T-cell (primary cell): ENCODE measurements at regions not wholly inside any gene's neighbourhood (a gene's known extent, or its start where the extent isn't known, plus 50 kb on each side); places are given as distances from the start of the nearest gene placed in this dataset.

ENCODE experiments used
- ATAC-seq, 4 experiments: fragments of 200-7000 bp in 3 of 4; fragments of 150-1000 bp in 1 of 4; cut with Tn5 transposase; replicated peaks in 1 of 4; 1 replicate in 3 of 4; 2 replicates in 1 of 4; pipeline ENCODE4 v1.10.0; 2021; ENCODE audit warnings: moderate library complexity in 3 of 4, mild to moderate bottlenecking in 2 of 4, moderate number of reproducible peaks in 1 of 4
- CTCF ChIA-PET, 2 donors: fragments of 300-600 bp; sonication (Branson Sonifier 250); formaldehyde crosslinking; loops; one replicate each; lab custom pipeline; 2022; ENCODE audit warnings: antibody characterized with exemption in 2 of 2; lab: Charles Lee
- POLR2A ChIA-PET, 2 donors: fragments of 300-600 bp; sonication (Branson Sonifier 250); formaldehyde crosslinking; loops; one replicate each; lab custom pipeline; 2022; ENCODE audit warnings: antibody characterized with exemption in 2 of 2; lab: Charles Lee
- DNase-seq, 35 experiments: peaks; one replicate each; pipeline versions ENCODE4 v3.0.0 to v3.0.0-alpha.2; 2013 to 2023
- H3K27ac ChIP-seq: one replicate; pipeline ENCODE4 v1.5.1; 2013; ENCODE audit warnings: low read length
- H3K27me3 ChIP-seq, 2 experiments: replicated peaks in 1 of 2; 1 replicate in 1 of 2; 2 replicates in 1 of 2; pipeline versions ENCODE4 v1.6.1 to v1.7.0; 2013; ENCODE audit warnings: low read length in 1 of 2, mixed read lengths in 1 of 2; ENCODE audit not compliant: control insufficient read depth in 2 of 2, insufficient read depth in 2 of 2; ENCODE audit errors: extremely low read depth in 1 of 2
- H3K36me3 ChIP-seq, 2 donors: 1 replicate in 1 of 2; 2 replicates in 1 of 2; pipeline versions ENCODE4 v1.6.1 to v1.7.0; 2013; ENCODE audit warnings: low read length in 1 of 2; ENCODE audit not compliant: control insufficient read depth in 2 of 2, insufficient read depth in 1 of 2; ENCODE audit errors: extremely low read depth in 1 of 2
- H3K4me1 ChIP-seq, 2 experiments: 1 replicate in 1 of 2; 2 replicates in 1 of 2; pipeline versions ENCODE4 v1.6.1 to v1.7.0; 2013; ENCODE audit warnings: low read length in 2 of 2, mixed read lengths in 1 of 2; ENCODE audit not compliant: insufficient read depth in 2 of 2, control insufficient read depth in 1 of 2; ENCODE audit errors: extremely low read depth in 1 of 2
- H3K4me3 ChIP-seq, 2 donors: 1 replicate in 1 of 2; 2 replicates in 1 of 2; pipeline versions ENCODE4 v1.5.1 to v1.7.0; 2013; ENCODE audit warnings: mild to moderate bottlenecking in 2 of 2, low read length in 1 of 2, moderate library complexity in 1 of 2; ENCODE audit not compliant: control insufficient read depth in 1 of 2; ENCODE audit errors: extremely low read depth in 1 of 2
- H3K9me3 ChIP-seq: 2 replicates; pipeline ENCODE4 v1.7.0; 2013
- H3K27ac Mint-ChIP-seq, 2 donors: one replicate each; pipeline ENCODE4 v1.8.0; 2020 to 2021; ENCODE audit warnings: mild to moderate bottlenecking in 2 of 2, mixed read lengths in 2 of 2
- H3K27me3 Mint-ChIP-seq, 2 donors: one replicate each; pipeline ENCODE4 v1.8.0; 2021 to 2022; ENCODE audit warnings: mixed read lengths in 2 of 2
- H3K36me3 Mint-ChIP-seq: one replicate; pipeline ENCODE4 v1.8.0; 2021; ENCODE audit warnings: mixed read lengths
- H3K4me1 Mint-ChIP-seq, 3 donors: one replicate each; pipeline ENCODE4 v1.8.0; 2020 to 2022; ENCODE audit warnings: mixed read lengths in 3 of 3, mild to moderate bottlenecking in 1 of 3
- H3K4me3 Mint-ChIP-seq, 3 donors: one replicate each; pipeline ENCODE4 v1.8.0; 2020 to 2022; ENCODE audit warnings: mild to moderate bottlenecking in 3 of 3, mixed read lengths in 3 of 3, moderate library complexity in 3 of 3
- H3K9me3 Mint-ChIP-seq, 3 donors: one replicate each; pipeline ENCODE4 v1.8.0; 2020 to 2022; ENCODE audit warnings: mixed read lengths in 3 of 3
- WGBS: methylation state at CpG from one replicate; pipeline ENCODE4 v1.1.5; 2013; ENCODE audit warnings: missing lambda C conversion rate; ENCODE audit not compliant: insufficient coverage; 5-methylcytosine and 5-hydroxymethylcytosine counted together

DNA sequence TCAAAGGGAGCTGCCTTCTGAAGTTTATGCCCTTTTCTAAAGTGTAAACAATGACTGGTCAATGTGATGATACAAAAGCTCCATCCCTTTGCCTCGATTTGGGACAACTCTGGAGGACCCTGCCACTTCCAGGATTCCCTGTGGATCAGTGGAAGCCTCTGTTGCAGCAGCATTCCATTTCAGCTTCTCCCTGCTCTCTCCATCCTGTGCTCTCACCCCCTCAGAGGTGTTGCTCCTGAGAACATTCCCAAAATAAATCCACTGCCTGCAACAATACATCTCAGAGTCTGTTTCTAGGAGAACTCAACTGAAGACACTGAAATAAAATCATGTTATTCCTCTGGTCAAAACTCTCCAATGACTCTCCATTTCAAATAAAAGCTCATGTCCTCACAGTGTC is 263.6 kb downstream of the HACE1 start:
- DNase-seq: no peak
- POLR2A ChIA-PET: no interaction called here
- 7% methylated on average over 1 of the region's 1 CpG for WGBS
- Mint-ChIP-seq H3K4me3 (no peak overlapping the region), H3K27me3 (peaks cover 8 to 16% of the 10 kb centered on the region in 2 donors), H3K36me3 (no peaks in the 10 kb centered on the region), H3K4me1 (no peaks in the 10 kb centered on the region), H3K27ac (no peak overlapping the region), H3K9me3 (no peaks in the 10 kb centered on the region)
- H3K27ac ChIP-seq: no peak overlapping the region
- H3K9me3 ChIP-seq: no peaks in the 10 kb centered on the region
- no peak overlapping the region for H3K4me3 ChIP-seq
- H3K27me3 ChIP-seq: no peaks in the 10 kb centered on the region
- H3K36me3 ChIP-seq: no peaks in the 10 kb centered on the region
- no peak for ATAC-seq
- no peaks in the 10 kb centered on the region for H3K4me1 ChIP-seq
- CTCF ChIA-PET: interaction anchor here in 1 of 2 donors (0.6 kb wide), 1 partner anchor 8 kb away, joined by 4 read pairs; no protein-coding TSS in a partner anchor

DNA sequence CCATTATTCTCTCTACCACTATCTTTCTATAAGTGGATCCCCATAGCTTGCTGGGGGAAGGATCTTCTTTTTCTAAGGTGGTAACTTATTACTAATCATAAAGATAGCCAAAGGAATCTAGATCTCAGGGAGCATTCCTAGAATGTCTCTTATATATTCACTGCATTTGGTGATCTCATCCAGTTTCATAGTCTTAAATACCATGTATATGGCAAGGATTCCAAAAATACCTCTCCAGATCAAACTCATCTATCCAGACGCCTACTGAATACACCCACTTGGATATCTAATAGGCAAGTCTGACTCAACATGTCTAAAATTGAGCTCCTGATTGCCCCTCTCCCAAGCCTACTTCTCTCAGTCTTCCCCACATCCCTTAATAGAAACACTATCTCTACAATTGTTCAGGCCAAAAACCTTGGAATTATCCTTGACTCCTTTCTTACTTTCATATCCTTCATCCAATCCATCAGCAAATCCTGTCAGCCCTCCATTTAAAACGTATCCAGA is 264.4 kb downstream of the HACE1 start:
- WGBS: 39% methylated on average over 2 of the region's 2 CpGs
- ChIA-PET POLR2A (no interaction called here), CTCF (interaction anchor here in 1 of 2 donors (0.5 to 0.7 kb wide), 2 partner anchors 9 to 649 kb away, joined by 3 read pairs; no protein-coding TSS in a partner anchor)
- H3K4me3 ChIP-seq: no peak overlapping the region
- Mint-ChIP-seq H3K4me1 (no peaks in the 10 kb centered on the region), H3K27me3 (peaks cover 8 to 16% of the 10 kb centered on the region in 2 donors), H3K4me3 (no peak overlapping the region), H3K36me3 (no peaks in the 10 kb centered on the region), H3K27ac (no peak overlapping the region), H3K9me3 (no peaks in the 10 kb centered on the region)
- H3K4me1 ChIP-seq: no peaks in the 10 kb centered on the region
- H3K9me3 ChIP-seq: no peaks in the 10 kb centered on the region
- no peaks in the 10 kb centered on the region for H3K36me3 ChIP-seq
- no peak overlapping the region for H3K27ac ChIP-seq
- no peak for ATAC-seq
- H3K27me3 ChIP-seq: no peaks in the 10 kb centered on the region
- DNase-seq: no peak

- H3K36me3 ChIP-seq: no peaks in the 10 kb centered on the region
- H3K9me3 Mint-ChIP-seq: no peaks in the 10 kb centered on the region
- no peak overlapping the region for H3K27ac ChIP-seq
- CTCF ChIA-PET: no interaction called here
- ATAC-seq (no peak), DNase-seq (no peak)
- H3K4me1 Mint-ChIP-seq: no peaks in the 10 kb centered on the region
- H3K27ac Mint-ChIP-seq: no peak overlapping the region
- no peaks in the 10 kb centered on the region for H3K9me3 ChIP-seq
- H3K4me3 Mint-ChIP-seq: no peak overlapping the region
- H3K27me3 ChIP-seq: no peaks in the 10 kb centered on the region
- 17% methylated on average over 1 of the region's 2 CpGs for WGBS
- no peaks in the 10 kb centered on the region for H3K4me1 ChIP-seq
- peaks cover 8 to 16% of the 10 kb centered on the region in 2 donors for H3K27me3 Mint-ChIP-seq
- no peak overlapping the region for H3K4me3 ChIP-seq
- POLR2A ChIA-PET: no interaction called here
- H3K36me3 Mint-ChIP-seq: no peaks in the 10 kb centered on the region
Observed at GRCh38 chr6:104591573-104592334, 268.0 kb downstream of the HACE1 start.

DNA sequence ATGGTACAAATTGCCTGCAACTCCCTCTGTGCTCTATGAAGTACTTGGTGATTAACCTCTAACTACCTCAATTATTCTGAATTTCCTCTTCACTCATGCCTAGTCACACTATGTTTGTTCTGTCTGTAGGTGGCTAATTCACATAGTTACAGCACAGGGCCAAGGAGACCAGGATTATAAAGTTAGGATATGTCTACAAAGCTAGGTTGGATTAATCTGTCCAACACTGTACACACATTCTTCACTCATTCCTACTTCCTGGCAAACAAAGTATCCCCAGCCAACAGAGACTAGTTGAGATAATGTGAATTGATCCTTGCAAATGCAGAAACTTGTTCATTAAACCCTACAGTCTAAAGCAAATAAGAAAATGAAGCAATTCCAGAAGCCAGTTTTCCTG is 269.8 kb downstream of the HACE1 start:
- Mint-ChIP-seq H3K4me1 (no peaks in the 10 kb centered on the region), H3K27ac (no peak overlapping the region), H3K9me3 (no peaks in the 10 kb centered on the region), H3K4me3 (no peak overlapping the region), H3K36me3 (no peaks in the 10 kb centered on the region), H3K27me3 (peaks cover 2 to 12% of the 10 kb centered on the region in 2 donors)
- no peak overlapping the region for H3K27ac ChIP-seq
- ATAC-seq (no peak), DNase-seq (no peak)
- no peaks in the 10 kb centered on the region for H3K9me3 ChIP-seq
- ChIA-PET POLR2A (no interaction called here), CTCF (no interaction called here)
- H3K36me3 ChIP-seq: no peaks in the 10 kb centered on the region
- no peaks in the 10 kb centered on the region for H3K4me1 ChIP-seq
- peaks cover 0 to 3% of the 10 kb centered on the region in 2 experiments for H3K27me3 ChIP-seq
- H3K4me3 ChIP-seq: no peak overlapping the region

GRCh38 chr6:104585646-104586045 is 274.1 kb downstream of the HACE1 start:
- Mint-ChIP-seq H3K9me3 (peaks cover 0 to 4% (median 0%) of the 10 kb centered on the region in 3 donors), H3K36me3 (no peaks in the 10 kb centered on the region), H3K4me1 (no peaks in the 10 kb centered on the region), H3K27me3 (peaks cover 2 to 7% of the 10 kb centered on the region in 2 donors), H3K4me3 (no peak overlapping the region), H3K27ac (no peak overlapping the region)
- POLR2A ChIA-PET: interaction anchor here in 1 of 2 donors (1.0 kb wide), 1 partner anchor 675 kb away, joined by 3 read pairs; no protein-coding TSS in a partner anchor
- no CpG with 5 or more reads among the region's 2 CpGs for WGBS
- CTCF ChIA-PET: no interaction called here
- H3K4me1 ChIP-seq: no peaks in the 10 kb centered on the region
- no peak overlapping the region for H3K4me3 ChIP-seq
- no peaks in the 10 kb centered on the region for H3K9me3 ChIP-seq
- peaks cover 0 to 3% of the 10 kb centered on the region in 2 experiments for H3K27me3 ChIP-seq
- DNase-seq (no peak), ATAC-seq (no peak)
- H3K36me3 ChIP-seq: no peaks in the 10 kb centered on the region
- H3K27ac ChIP-seq: no peak overlapping the region

- Mint-ChIP-seq H3K4me1 (no peaks in the 10 kb centered on the region), H3K36me3 (no peaks in the 10 kb centered on the region), H3K4me3 (no peak overlapping the region), H3K27ac (no peak overlapping the region), H3K27me3 (peaks cover 1 to 2% of the 10 kb centered on the region in 2 donors), H3K9me3 (peaks cover 0 to 4% (median 0%) of the 10 kb centered on the region in 3 donors)
- Histone ChIP-seq H3K9me3 (no peaks in the 10 kb centered on the region), H3K27me3 (no peaks in the 10 kb centered on the region), H3K27ac (no peak overlapping the region), H3K4me1 (no peaks in the 10 kb centered on the region), H3K4me3 (no peak overlapping the region), H3K36me3 (no peaks in the 10 kb centered on the region)
- no peak for ATAC-seq
- ChIA-PET CTCF (no interaction called here), POLR2A (no interaction called here)
- DNase-seq: no peak
Observed at GRCh38 chr6:104580452-104580851, 279.3 kb downstream of the HACE1 start.
